Naive thymus-derived CD4-positive, alpha-beta T cell (primary cell): ENCODE measurements at regions not wholly inside any gene's neighbourhood (a gene's known extent, or its start where the extent isn't known, plus 50 kb on each side); places are given as distances from the start of the nearest gene placed in this dataset.

ENCODE experiments used
- ATAC-seq: fragments of 150-1000 bp; cut with Tn5 transposase; 2 replicates; pipeline ENCODE4 v1.10.0; 2021; ENCODE audit warnings: mild to moderate bottlenecking, moderate library complexity
- CTCF ChIA-PET: fragments of 350-600 bp; sonication (Branson Sonifier 250); formaldehyde crosslinking; loops from one replicate; lab custom pipeline; 2021; ENCODE audit warnings: antibody characterized with exemption; lab: Charles Lee
- POLR2A ChIA-PET: fragments of 350-600 bp; sonication (Branson Sonifier 250); formaldehyde crosslinking; loops from one replicate; lab custom pipeline; 2021; ENCODE audit warnings: antibody characterized with exemption, inconsistent platforms; lab: Charles Lee
- DNase-seq, 9 donors: peaks; one replicate each; pipeline versions ENCODE4 v3.0.0 to v3.0.0-alpha.2; 2020 to 2022; ENCODE audit warnings: mixed read lengths in 1 of 9
- H3K27ac ChIP-seq: one replicate; pipeline ENCODE4 v1.7.0; 2013; ENCODE audit warnings: mild to moderate bottlenecking, low read depth, low read length, moderate library complexity
- H3K27me3 ChIP-seq, 2 donors: one replicate each; pipeline ENCODE4 v1.7.0; 2013; ENCODE audit warnings: low read length in 2 of 2, mild to moderate bottlenecking in 2 of 2, moderate library complexity in 2 of 2; ENCODE audit not compliant: control insufficient read depth in 2 of 2, insufficient read depth in 2 of 2
- H3K36me3 ChIP-seq, 3 experiments: 1 replicate in 2 of 3; 2 replicates in 1 of 3; pipeline ENCODE4 v1.7.0; 2013; ENCODE audit warnings: low read length in 3 of 3, mild to moderate bottlenecking in 3 of 3, moderate library complexity in 1 of 3; ENCODE audit not compliant: insufficient read depth in 3 of 3, control insufficient read depth in 2 of 3
- H3K4me1 ChIP-seq, 2 donors: one replicate each; pipeline ENCODE4 v1.7.0; 2013; ENCODE audit warnings: low read length in 2 of 2, mild to moderate bottlenecking in 2 of 2, moderate library complexity in 1 of 2; ENCODE audit not compliant: control insufficient read depth in 2 of 2, insufficient read depth in 2 of 2
- H3K4me3 ChIP-seq: 2 replicates; pipeline ENCODE4 v1.7.0; 2013; ENCODE audit warnings: mild to moderate bottlenecking, low read length
- H3K9me3 ChIP-seq, 3 experiments: 1 replicate in 2 of 3; 2 replicates in 1 of 3; pipeline ENCODE4 v1.7.0; 2013; ENCODE audit warnings: low read length in 3 of 3; ENCODE audit not compliant: control insufficient read depth in 2 of 3
- H3K27ac Mint-ChIP-seq, 9 donors: one replicate each; pipeline ENCODE4 v1.8.0; 2020 to 2022; ENCODE audit warnings: mixed read lengths in 9 of 9, mild to moderate bottlenecking in 8 of 9, moderate library complexity in 5 of 9, inconsistent platforms in 2 of 9
- H3K27me3 Mint-ChIP-seq, 5 donors: one replicate each; pipeline ENCODE4 v1.8.0; 2021 to 2022; ENCODE audit warnings: mixed read lengths in 5 of 5, mild to moderate bottlenecking in 1 of 5
- H3K36me3 Mint-ChIP-seq, 5 donors: one replicate each; pipeline ENCODE4 v1.8.0; 2020 to 2022; ENCODE audit warnings: mixed read lengths in 5 of 5, mild to moderate bottlenecking in 3 of 5, inconsistent platforms in 1 of 5
- H3K4me1 Mint-ChIP-seq, 7 donors: one replicate each; pipeline ENCODE4 v1.8.0; 2020 to 2022; ENCODE audit warnings: mixed read lengths in 7 of 7, mild to moderate bottlenecking in 3 of 7, inconsistent platforms in 1 of 7
- H3K4me3 Mint-ChIP-seq, 10 donors: one replicate each; pipeline ENCODE4 v1.8.0; 2020 to 2022; ENCODE audit warnings: mild to moderate bottlenecking in 10 of 10, mixed read lengths in 10 of 10, moderate library complexity in 6 of 10, inconsistent platforms in 2 of 10
- H3K9me3 Mint-ChIP-seq, 11 donors: one replicate each; pipeline ENCODE4 v1.8.0; 2020 to 2022; ENCODE audit warnings: mixed read lengths in 11 of 11, mild to moderate bottlenecking in 4 of 11, inconsistent platforms in 1 of 11, moderate library complexity in 1 of 11
- intact Hi-C, 2 donors: fragments of 100-400 bp; cut with micrococcal nuclease; formaldehyde crosslinking; loops; one replicate each; pipeline ENCODE4 v1.15.1; 2023

DNA sequence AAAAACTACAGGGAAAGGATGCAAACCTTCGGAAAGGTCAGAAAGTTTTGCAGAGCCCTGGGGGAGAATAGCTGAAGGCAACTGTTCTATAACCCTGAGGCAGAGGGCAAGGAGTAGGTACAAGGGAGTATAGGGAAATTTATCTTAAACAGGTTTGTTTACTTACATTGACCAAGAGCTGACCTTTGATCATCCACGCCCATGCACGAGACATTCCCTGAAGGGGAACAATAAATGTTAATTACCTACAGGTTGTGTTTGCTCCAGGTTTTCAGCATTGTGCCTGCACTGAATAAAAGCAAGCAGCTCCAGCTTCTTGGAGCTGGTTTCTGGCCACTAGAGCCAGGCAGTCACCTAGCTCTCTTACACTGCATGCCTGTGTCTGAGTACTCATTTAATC, 524.5 kb upstream of the TGFBR2 start:
- no peaks in the 10 kb centered on the region for H3K9me3 ChIP-seq
- no peaks in the 10 kb centered on the region for H3K36me3 ChIP-seq
- peaks cover 3 to 8% of the 10 kb centered on the region in 2 donors for H3K27me3 ChIP-seq
- Mint-ChIP-seq H3K9me3 (peaks cover 0 to 1% (median 0%) of the 10 kb centered on the region in 11 donors), H3K4me1 (peaks cover 0 to 14% (median 11%) of the 10 kb centered on the region in 7 donors), H3K27ac (no peak overlapping the region), H3K27me3 (peaks cover 0 to 18% (median 4%) of the 10 kb centered on the region in 5 donors), H3K36me3 (no peaks in the 10 kb centered on the region), H3K4me3 (no peak overlapping the region)
- DNase-seq: no peak
- intact Hi-C loops: no loop called here
- no peaks in the 10 kb centered on the region for H3K4me1 ChIP-seq
- ChIA-PET CTCF (no interaction called here), POLR2A (no interaction called here)
- H3K4me3 ChIP-seq: no peak overlapping the region
- ATAC-seq: no peak
- H3K27ac ChIP-seq: no peak overlapping the region

DNA sequence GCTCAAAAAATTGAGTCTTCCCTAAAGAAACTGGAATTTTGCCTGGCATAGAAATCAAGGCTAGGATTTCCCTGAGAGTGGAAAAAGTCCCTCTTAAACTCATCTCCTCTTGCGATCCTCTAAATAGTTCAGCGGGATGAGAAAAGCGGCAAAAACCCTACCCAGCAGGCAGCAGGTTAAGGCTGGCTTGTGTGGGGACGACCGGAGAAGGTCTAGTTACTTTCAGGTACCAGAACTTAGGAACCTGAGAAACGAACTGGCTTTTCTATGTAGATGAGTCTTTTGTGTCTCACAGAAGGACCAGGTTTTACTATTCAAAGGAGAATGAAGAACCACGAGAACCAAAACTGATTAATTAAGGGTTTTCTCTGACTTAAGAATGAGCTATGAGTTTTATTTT, 523.7 kb upstream of the TGFBR2 start:
- ATAC-seq: no peak
- ChIA-PET POLR2A (no interaction called here), CTCF (no interaction called here)
- Histone ChIP-seq H3K36me3 (no peaks in the 10 kb centered on the region), H3K27ac (no peak overlapping the region), H3K9me3 (no peaks in the 10 kb centered on the region), H3K27me3 (peaks cover 3 to 8% of the 10 kb centered on the region in 2 donors), H3K4me3 (no peak overlapping the region), H3K4me1 (no peaks in the 10 kb centered on the region)
- H3K36me3 Mint-ChIP-seq: no peaks in the 10 kb centered on the region
- peaks cover 0 to 14% (median 11%) of the 10 kb centered on the region in 7 donors for H3K4me1 Mint-ChIP-seq
- intact Hi-C loops: no loop called here
- no peak overlapping the region for H3K4me3 Mint-ChIP-seq
- H3K27me3 Mint-ChIP-seq: peaks cover 0 to 18% (median 6%) of the 10 kb centered on the region in 5 donors
- DNase-seq: no peak
- H3K9me3 Mint-ChIP-seq: no peaks in the 10 kb centered on the region
- H3K27ac Mint-ChIP-seq: no peak overlapping the region

DNA sequence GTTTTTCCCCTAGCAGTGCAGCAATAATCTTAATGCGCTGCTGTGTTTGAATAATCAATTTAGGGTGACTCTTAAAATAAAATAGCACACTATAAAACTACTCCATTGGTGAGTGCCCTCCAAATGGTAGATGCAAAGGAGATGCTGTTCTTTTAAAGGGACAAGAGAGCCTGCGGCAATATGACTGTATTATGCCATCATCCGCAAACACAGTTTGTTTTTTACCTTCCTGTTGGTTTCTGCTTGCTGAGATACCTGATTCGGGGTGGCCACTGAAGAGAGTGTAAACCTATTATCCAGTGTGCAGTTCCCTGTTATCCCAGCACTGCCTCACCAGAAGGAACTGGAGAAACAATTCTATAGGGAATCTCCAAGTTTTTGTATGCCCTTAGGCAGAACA, 523.1 kb upstream of the TGFBR2 start:
- no peak overlapping the region for H3K27ac ChIP-seq
- H3K4me1 ChIP-seq: no peaks in the 10 kb centered on the region
- peaks cover 3 to 8% of the 10 kb centered on the region in 2 donors for H3K27me3 ChIP-seq
- intact Hi-C loops: no loop called here
- H3K4me3 ChIP-seq: no peak overlapping the region
- Mint-ChIP-seq H3K9me3 (no peaks in the 10 kb centered on the region), H3K27me3 (peaks cover 0 to 18% (median 6%) of the 10 kb centered on the region in 5 donors), H3K4me3 (no peak overlapping the region), H3K27ac (no peak overlapping the region), H3K36me3 (no peaks in the 10 kb centered on the region), H3K4me1 (peaks cover 0 to 14% (median 11%) of the 10 kb centered on the region in 7 donors)
- DNase-seq (no peak), ATAC-seq (no peak)
- CTCF ChIA-PET: no interaction called here
- no peaks in the 10 kb centered on the region for H3K36me3 ChIP-seq
- no peaks in the 10 kb centered on the region for H3K9me3 ChIP-seq
- POLR2A ChIA-PET: no interaction called here

DNA sequence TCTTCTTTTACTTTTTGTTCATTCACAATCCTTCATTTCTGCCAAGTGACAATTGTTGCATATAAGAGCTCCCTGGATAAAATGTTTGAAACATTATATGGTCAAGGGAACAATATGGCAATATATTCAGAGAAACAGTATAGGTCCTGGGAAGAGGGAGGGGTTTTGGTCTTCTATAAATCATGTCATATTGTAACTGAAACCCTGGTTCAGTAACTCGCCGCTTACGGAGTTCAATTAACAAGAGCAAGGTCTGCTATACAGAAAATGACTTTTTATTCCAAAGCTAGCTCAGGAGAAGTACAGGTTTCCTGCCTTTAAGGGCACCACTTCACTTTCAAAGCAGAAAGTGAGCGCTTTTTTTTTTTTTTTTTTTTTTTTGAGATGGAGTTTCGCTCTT, 522.1 kb upstream of the TGFBR2 start:
- Mint-ChIP-seq H3K9me3 (no peaks in the 10 kb centered on the region), H3K4me3 (no peak overlapping the region), H3K4me1 (peaks cover 0 to 14% (median 11%) of the 10 kb centered on the region in 7 donors), H3K36me3 (no peaks in the 10 kb centered on the region), H3K27ac (no peak overlapping the region), H3K27me3 (peaks cover 0 to 18% (median 6%) of the 10 kb centered on the region in 5 donors)
- intact Hi-C loops: no loop called here
- ATAC-seq: no peak
- Histone ChIP-seq H3K27me3 (peaks cover 3 to 8% of the 10 kb centered on the region in 2 donors), H3K4me3 (no peak overlapping the region), H3K9me3 (no peaks in the 10 kb centered on the region), H3K36me3 (no peaks in the 10 kb centered on the region), H3K4me1 (no peaks in the 10 kb centered on the region), H3K27ac (no peak overlapping the region)
- no peak for DNase-seq
- ChIA-PET CTCF (no interaction called here), POLR2A (no interaction called here)

DNA sequence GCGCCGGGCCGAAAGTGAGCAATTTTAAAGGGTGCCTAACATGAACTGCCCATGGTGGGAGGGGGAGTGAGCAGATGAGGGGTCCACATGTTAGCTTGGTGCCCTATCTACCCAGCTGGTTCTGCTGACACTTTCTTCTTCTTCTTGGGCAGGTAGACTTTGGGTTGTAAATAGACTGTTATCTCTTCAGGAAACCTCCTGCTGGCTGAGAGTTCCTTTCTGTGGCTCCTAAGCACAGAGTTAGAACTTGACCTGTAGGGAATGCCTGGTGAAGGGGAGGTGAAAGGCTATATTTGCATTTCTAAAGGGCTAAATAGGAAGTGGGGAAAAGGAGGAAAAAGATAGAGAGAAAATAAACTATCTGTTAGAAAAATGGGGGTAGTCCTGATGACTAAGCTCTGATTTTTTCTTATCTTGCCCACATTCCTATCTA, 521.4 kb upstream of the TGFBR2 start:
- H3K36me3 ChIP-seq: no peaks in the 10 kb centered on the region
- H3K4me1 Mint-ChIP-seq: peaks cover 0 to 14% (median 11%) of the 10 kb centered on the region in 7 donors
- H3K4me1 ChIP-seq: no peaks in the 10 kb centered on the region
- H3K36me3 Mint-ChIP-seq: no peaks in the 10 kb centered on the region
- POLR2A ChIA-PET: no interaction called here
- no peaks in the 10 kb centered on the region for H3K9me3 ChIP-seq
- H3K27me3 ChIP-seq: peaks cover 3 to 8% of the 10 kb centered on the region in 2 donors
- no peak overlapping the region for H3K27ac ChIP-seq
- H3K9me3 Mint-ChIP-seq: no peaks in the 10 kb centered on the region
- no peak for DNase-seq
- no peak overlapping the region for H3K4me3 Mint-ChIP-seq
- intact Hi-C loops: no loop called here
- ATAC-seq: no peak
- no peak overlapping the region for H3K4me3 ChIP-seq
- H3K27ac Mint-ChIP-seq: no peak overlapping the region
- CTCF ChIA-PET: no interaction called here
- H3K27me3 Mint-ChIP-seq: peaks cover 0 to 18% (median 6%) of the 10 kb centered on the region in 5 donors

DNA sequence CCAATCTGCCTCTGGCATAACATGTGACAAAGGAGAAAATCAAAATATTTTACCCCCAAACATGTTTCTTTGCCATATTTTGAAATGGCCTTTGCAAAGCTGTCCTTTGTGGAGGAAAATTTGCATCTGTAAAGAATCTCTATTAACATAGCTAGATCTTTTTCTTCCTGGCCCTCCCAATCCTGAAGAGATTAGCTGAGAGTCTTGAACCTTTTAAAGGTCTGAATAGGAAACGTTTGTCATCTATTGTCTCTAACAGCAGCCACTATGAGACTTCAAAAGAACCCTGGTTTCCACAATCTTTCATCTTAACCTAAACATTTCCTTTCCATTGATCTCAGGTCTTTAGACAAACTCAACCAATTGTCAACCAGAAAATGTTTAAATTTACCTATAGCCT, 520.9 kb upstream of the TGFBR2 start:
- Histone ChIP-seq H3K27ac (no peak overlapping the region), H3K4me3 (no peak overlapping the region), H3K4me1 (no peaks in the 10 kb centered on the region), H3K9me3 (no peaks in the 10 kb centered on the region), H3K36me3 (no peaks in the 10 kb centered on the region), H3K27me3 (peaks cover 3 to 8% of the 10 kb centered on the region in 2 donors)
- peaks cover 0 to 18% (median 11%) of the 10 kb centered on the region in 5 donors for H3K27me3 Mint-ChIP-seq
- CTCF ChIA-PET: no interaction called here
- H3K4me3 Mint-ChIP-seq: no peak overlapping the region
- ATAC-seq (no peak), DNase-seq (no peak)
- intact Hi-C loops: no loop called here
- no peaks in the 10 kb centered on the region for H3K36me3 Mint-ChIP-seq
- H3K27ac Mint-ChIP-seq: no peak overlapping the region
- H3K9me3 Mint-ChIP-seq: no peaks in the 10 kb centered on the region
- POLR2A ChIA-PET: no interaction called here
- H3K4me1 Mint-ChIP-seq: peaks cover 0 to 14% (median 11%) of the 10 kb centered on the region in 7 donors

DNA sequence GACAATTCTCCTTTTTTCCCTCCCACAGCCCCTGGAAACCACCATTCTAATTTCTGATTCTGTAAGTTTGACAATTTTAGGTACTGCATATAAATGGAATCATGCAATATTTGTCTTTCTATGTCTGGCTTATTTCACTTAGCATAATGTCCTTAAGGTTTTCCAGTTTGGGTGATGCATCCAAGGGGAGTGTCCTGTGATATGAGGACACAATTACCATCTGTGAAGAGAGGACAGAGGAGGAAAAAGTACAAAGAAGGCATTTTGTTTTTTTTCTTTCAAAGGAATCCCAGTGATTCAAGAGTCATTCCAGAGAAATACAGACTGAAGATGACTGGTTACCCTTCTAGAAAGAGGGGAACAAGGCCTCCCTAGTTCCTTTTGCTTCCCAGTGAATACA, 514.7 kb upstream of the TGFBR2 start:
- peaks cover 0 to 5% (median 4%) of the 10 kb centered on the region in 5 donors for H3K36me3 Mint-ChIP-seq
- intact Hi-C loops: no loop called here
- DNase-seq (no peak), ATAC-seq (no peak)
- no peaks in the 10 kb centered on the region for H3K4me1 Mint-ChIP-seq
- H3K9me3 Mint-ChIP-seq: peaks cover 0 to 20% (median 7%) of the 10 kb centered on the region in 11 donors
- H3K9me3 ChIP-seq: no peaks in the 10 kb centered on the region
- no peaks in the 10 kb centered on the region for H3K4me1 ChIP-seq
- ChIA-PET POLR2A (no interaction called here), CTCF (no interaction called here)
- no peak overlapping the region for H3K27ac ChIP-seq
- no peaks in the 10 kb centered on the region for H3K27me3 ChIP-seq
- H3K27me3 Mint-ChIP-seq: peaks cover 0 to 20% (median 2%) of the 10 kb centered on the region in 5 donors
- H3K4me3 Mint-ChIP-seq: no peak overlapping the region
- no peak overlapping the region for H3K27ac Mint-ChIP-seq
- H3K4me3 ChIP-seq: no peak overlapping the region
- no peaks in the 10 kb centered on the region for H3K36me3 ChIP-seq
